Mammary epithelial cell (primary cell): ENCODE measurements at regions not wholly inside any gene's neighbourhood (a gene's known extent, or its start where the extent isn't known, plus 50 kb on each side); places are given as distances from the start of the nearest gene placed in this dataset.

Source experiments
- EZH2 ChIP-seq: IDR thresholded peaks from 2 replicates; pipeline ENCODE4 v1.6.1; 2012; ENCODE audit warnings: low read length, inconsistent platforms, borderline replicate concordance
- TF ChIP-seq, protein P1 (sequence below), 2 donors: IDR thresholded peaks in 1 of 2; conservative IDR thresholded peaks in 1 of 2; 2 replicates each; pipeline ENCODE4 v1.5.1; 2011 to 2012; ENCODE audit warnings: inconsistent platforms in 2 of 2, low read length in 2 of 2, mild to moderate bottlenecking in 2 of 2, control low read depth in 1 of 2, low read depth in 1 of 2; ENCODE audit not compliant: insufficient read depth in 1 of 2; ENCODE audit errors: extremely low read depth in 1 of 2

- TF ChIP-seq, protein P1, sequence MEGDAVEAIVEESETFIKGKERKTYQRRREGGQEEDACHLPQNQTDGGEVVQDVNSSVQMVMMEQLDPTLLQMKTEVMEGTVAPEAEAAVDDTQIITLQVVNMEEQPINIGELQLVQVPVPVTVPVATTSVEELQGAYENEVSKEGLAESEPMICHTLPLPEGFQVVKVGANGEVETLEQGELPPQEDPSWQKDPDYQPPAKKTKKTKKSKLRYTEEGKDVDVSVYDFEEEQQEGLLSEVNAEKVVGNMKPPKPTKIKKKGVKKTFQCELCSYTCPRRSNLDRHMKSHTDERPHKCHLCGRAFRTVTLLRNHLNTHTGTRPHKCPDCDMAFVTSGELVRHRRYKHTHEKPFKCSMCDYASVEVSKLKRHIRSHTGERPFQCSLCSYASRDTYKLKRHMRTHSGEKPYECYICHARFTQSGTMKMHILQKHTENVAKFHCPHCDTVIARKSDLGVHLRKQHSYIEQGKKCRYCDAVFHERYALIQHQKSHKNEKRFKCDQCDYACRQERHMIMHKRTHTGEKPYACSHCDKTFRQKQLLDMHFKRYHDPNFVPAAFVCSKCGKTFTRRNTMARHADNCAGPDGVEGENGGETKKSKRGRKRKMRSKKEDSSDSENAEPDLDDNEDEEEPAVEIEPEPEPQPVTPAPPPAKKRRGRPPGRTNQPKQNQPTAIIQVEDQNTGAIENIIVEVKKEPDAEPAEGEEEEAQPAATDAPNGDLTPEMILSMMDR (conservative IDR thresholded peaks at IDR 0.05 in 1 of 2, IDR thresholded peaks at IDR 0.05 in 1 of 2; ENCODE audit: extremely low read depth in 1 of 2, insufficient read depth in 1 of 2, low read depth in 1 of 2, low read length in 2 of 2): no peak
- no peak for TF ChIP-seq EZH2
Measured at GRCh38 chr2:81068144-81068543, 763.6 kb upstream of the LRRTM1 start.
